A673 (cell line): ENCODE measurements at regions not wholly inside any gene's neighbourhood (a gene's known extent, or its start where the extent isn't known, plus 50 kb on each side); places are given as distances from the start of the nearest gene placed in this dataset.

Experiments
- CTCF ChIP-seq: fragments of 300-800, 200-600 bp; sonication (generic); conservative IDR thresholded peaks from 2 replicates; pipeline ENCODE4 v1.5.1; 2017; ENCODE audit warnings: low read depth, mild to moderate bottlenecking, antibody characterized with exemption, low read length, moderate library complexity, mixed read lengths
- EZH2 ChIP-seq: fragments of 200-600 bp; sonication (generic); IDR thresholded peaks from 2 replicates; pipeline ENCODE4 v1.6.1; 2017; ENCODE audit warnings: borderline replicate concordance, low read depth, mild to moderate bottlenecking, mixed read lengths, antibody characterized with exemption, low read length; ENCODE audit not compliant: poor library complexity, severe bottlenecking

DNA sequence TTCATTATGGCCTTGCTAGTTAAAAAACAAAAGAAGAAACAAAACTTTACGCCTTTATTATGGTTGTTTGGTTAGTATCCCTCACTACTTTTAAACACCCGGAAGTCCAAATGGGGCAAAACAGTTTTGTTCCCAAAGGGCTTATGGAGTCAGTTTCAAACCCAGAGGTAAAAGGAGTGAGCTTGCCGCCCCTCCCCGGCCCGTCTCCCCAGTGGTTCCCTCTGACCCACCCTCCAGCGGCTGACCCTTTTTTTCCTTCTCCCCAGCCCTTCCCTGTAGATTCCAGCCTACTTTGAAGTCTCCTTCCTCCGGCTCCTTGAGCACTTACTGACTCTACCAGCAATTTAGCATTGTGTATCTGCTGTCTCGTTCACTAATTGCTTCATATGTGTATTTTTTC is 209.2 kb downstream of the ICOS start:
- TF ChIP-seq CTCF (no peak), EZH2 (no peak)
